Esophagus muscularis mucosa (tissue), 3 donors: ENCODE measurements at regions not wholly inside any gene's neighbourhood (a gene's known extent, or its start where the extent isn't known, plus 50 kb on each side); places are given as distances from the start of the nearest gene placed in this dataset.

Experiments used
- POLR2A ChIP-seq: fragments of 450-650 bp; IDR thresholded peaks from one replicate; pipeline ENCODE4 v1.6.1; 2017; ENCODE audit warnings: antibody characterized with exemption, moderate library complexity, mild to moderate bottlenecking, low read depth
- POLR2AphosphoS5 ChIP-seq, 2 donors: sonication (generic); formaldehyde crosslinking; IDR thresholded peaks; one replicate each; pipeline ENCODE4 v1.6.1; 2017; ENCODE audit warnings: antibody characterized with exemption in 2 of 2
- TF ChIP-seq, protein P1 (sequence below), 3 experiments: fragments of 200-600 bp in 2 of 3; fragments of 450-650 bp in 1 of 3; sonication (generic) in 2 of 3; IDR thresholded peaks; one replicate each; pipeline ENCODE4 v1.5.1; 2017 to 2019; ENCODE audit warnings: antibody characterized with exemption in 3 of 3, mild to moderate bottlenecking in 2 of 3, moderate library complexity in 1 of 3

DNA sequence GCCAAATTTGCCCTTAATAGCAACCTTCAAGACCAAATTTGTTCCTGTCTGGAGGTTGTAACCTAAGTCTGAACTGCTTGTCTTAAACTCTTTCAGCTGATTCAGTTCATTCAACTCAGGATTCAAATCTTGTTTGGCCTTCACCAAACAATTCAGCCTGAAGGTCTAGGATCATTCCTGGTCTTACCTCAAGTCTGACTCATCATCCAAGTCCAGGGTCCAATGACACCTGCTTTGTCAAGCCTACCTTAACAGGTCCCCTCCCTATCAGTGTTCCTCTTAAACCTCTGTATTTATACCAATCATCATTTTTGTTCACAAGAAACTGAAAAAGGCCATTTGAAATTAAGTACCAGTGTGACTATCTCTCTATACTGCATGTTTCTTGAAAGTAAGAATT lies 237.8 kb downstream of the PPP1R2C start:
- TF ChIP-seq POLR2A (no peak), POLR2AphosphoS5 (IDR thresholded peaks at IDR 0.05) (no peak)
- TF ChIP-seq, protein P1, sequence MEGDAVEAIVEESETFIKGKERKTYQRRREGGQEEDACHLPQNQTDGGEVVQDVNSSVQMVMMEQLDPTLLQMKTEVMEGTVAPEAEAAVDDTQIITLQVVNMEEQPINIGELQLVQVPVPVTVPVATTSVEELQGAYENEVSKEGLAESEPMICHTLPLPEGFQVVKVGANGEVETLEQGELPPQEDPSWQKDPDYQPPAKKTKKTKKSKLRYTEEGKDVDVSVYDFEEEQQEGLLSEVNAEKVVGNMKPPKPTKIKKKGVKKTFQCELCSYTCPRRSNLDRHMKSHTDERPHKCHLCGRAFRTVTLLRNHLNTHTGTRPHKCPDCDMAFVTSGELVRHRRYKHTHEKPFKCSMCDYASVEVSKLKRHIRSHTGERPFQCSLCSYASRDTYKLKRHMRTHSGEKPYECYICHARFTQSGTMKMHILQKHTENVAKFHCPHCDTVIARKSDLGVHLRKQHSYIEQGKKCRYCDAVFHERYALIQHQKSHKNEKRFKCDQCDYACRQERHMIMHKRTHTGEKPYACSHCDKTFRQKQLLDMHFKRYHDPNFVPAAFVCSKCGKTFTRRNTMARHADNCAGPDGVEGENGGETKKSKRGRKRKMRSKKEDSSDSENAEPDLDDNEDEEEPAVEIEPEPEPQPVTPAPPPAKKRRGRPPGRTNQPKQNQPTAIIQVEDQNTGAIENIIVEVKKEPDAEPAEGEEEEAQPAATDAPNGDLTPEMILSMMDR (IDR thresholded peaks at IDR 0.05): no peak
